IMR-90 (cell line): ENCODE measurements at regions not wholly inside any gene's neighbourhood (a gene's known extent, or its start where the extent isn't known, plus 50 kb on each side); places are given as distances from the start of the nearest gene placed in this dataset.
"Not testable (repeated sequence)": the region's sequence is repeated elsewhere in the genome, so short reads cannot be mapped to it uniquely, and the experiment has no call there.

Source experiments
- ATAC-seq: fragments of 200-7000 bp; cut with Tn5 transposase; 2 replicates; pipeline ENCODE4 v1.9.1; 2020; ENCODE audit warnings: low read depth, mild to moderate bottlenecking, moderate library complexity
- BruUV-seq: library from RNA; stranded (reverse); fragments of 400-500 nt; replicated peaks from 2 replicates; lab custom pipeline; 2021; lab: Mats Ljungman, UMichigan
- CTCF ChIA-PET: fragments of 300-600 bp; formaldehyde crosslinking; extraction: SDS; loops from one replicate; lab custom pipeline; 2021; ENCODE audit warnings: antibody characterized with exemption; lab: Yijun Ruan, JAX
- POLR2A ChIA-PET: fragments of 300-600 bp; sonication (Branson Sonifier 250); formaldehyde crosslinking; loops from one replicate; lab custom pipeline; 2022; ENCODE audit warnings: antibody characterized with exemption; ENCODE audit not compliant: unreplicated experiment; lab: Charles Lee
- DNase-seq: peaks from one replicate; pipeline ENCODE4 v3.0.0; 2013
- H2AFZ ChIP-seq: replicated peaks from 2 replicates; pipeline ENCODE3; 2013; ENCODE audit warnings: low read length, mild to moderate bottlenecking; ENCODE audit not compliant: poor library complexity
- H2AK5ac ChIP-seq: 2 replicates; pipeline ENCODE4 v1.6.1; 2013; ENCODE audit warnings: low read depth, low read length, inconsistent platforms
- H2AK9ac ChIP-seq: replicated peaks from 2 replicates; pipeline ENCODE3; 2013; ENCODE audit warnings: mild to moderate bottlenecking, low read depth, low read length, moderate library complexity; ENCODE audit not compliant: poor library complexity
- H2BK120ac ChIP-seq: 2 replicates; pipeline ENCODE4 v1.6.1; 2013; ENCODE audit warnings: low read depth, low read length, inconsistent platforms
- H2BK15ac ChIP-seq: 3 replicates; pipeline ENCODE4 v1.6.1; 2013; ENCODE audit warnings: low read depth, low read length, inconsistent platforms
- H2BK20ac ChIP-seq: 2 replicates; pipeline ENCODE4 v1.6.1; 2013; ENCODE audit warnings: low read depth, mild to moderate bottlenecking, inconsistent platforms, low read length, moderate library complexity
- H2BK5ac ChIP-seq: 2 replicates; pipeline ENCODE4 v1.6.1; 2013; ENCODE audit warnings: mild to moderate bottlenecking, low read depth, low read length, inconsistent platforms; ENCODE audit not compliant: poor library complexity, severe bottlenecking
- H3K14ac ChIP-seq: replicated peaks from 2 replicates; pipeline ENCODE4 v1.6.1; 2013; ENCODE audit warnings: low read depth, low read length, inconsistent platforms
- H3K18ac ChIP-seq: 2 replicates; pipeline ENCODE4 v1.6.1; 2013; ENCODE audit warnings: low read depth, low read length, control low read depth
- H3K23ac ChIP-seq: 2 replicates; pipeline ENCODE4 v1.6.1; 2013; ENCODE audit warnings: low read depth, low read length, inconsistent platforms
- H3K27ac ChIP-seq: 2 replicates; pipeline ENCODE4 v1.5.1; 2013; ENCODE audit warnings: mild to moderate bottlenecking, control low read depth, low read length; ENCODE audit not compliant: insufficient read depth
- H3K27me3 ChIP-seq: 2 replicates; pipeline ENCODE4 v1.6.1; 2013; ENCODE audit warnings: low read length; ENCODE audit not compliant: control insufficient read depth, insufficient read depth
- H3K36me3 ChIP-seq: 2 replicates; pipeline ENCODE4 v1.6.1; 2013; ENCODE audit warnings: low read length, mixed read lengths; ENCODE audit not compliant: control insufficient read depth, insufficient read depth
- H3K4ac ChIP-seq: 2 replicates; pipeline ENCODE4 v1.6.1; 2013; ENCODE audit warnings: low read depth, low read length, inconsistent platforms
- H3K4me1 ChIP-seq: 2 replicates; pipeline ENCODE4 v1.6.1; 2013; ENCODE audit warnings: low read length, mixed read lengths; ENCODE audit not compliant: control insufficient read depth, insufficient read depth
- H3K4me2 ChIP-seq: 2 replicates; pipeline ENCODE4 v1.6.1; 2013; ENCODE audit warnings: low read depth, mild to moderate bottlenecking, control low read depth, low read length, moderate library complexity
- H3K4me3 ChIP-seq: 2 replicates; pipeline ENCODE4 v1.5.1; 2013; ENCODE audit warnings: low read depth, mild to moderate bottlenecking, control low read depth, low read length, moderate library complexity; ENCODE audit not compliant: insufficient read depth
- H3K56ac ChIP-seq: 2 replicates; pipeline ENCODE4 v1.6.1; 2013; ENCODE audit warnings: low read length, inconsistent platforms; ENCODE audit not compliant: insufficient read depth; ENCODE audit errors: extremely low read depth
- H3K79me1 ChIP-seq, 2 experiments: 2 replicates each; pipeline ENCODE4 v1.6.1; 2013; ENCODE audit warnings: low read length in 2 of 2, inconsistent platforms in 1 of 2, low read depth in 1 of 2
- H3K9ac ChIP-seq: 2 replicates; pipeline ENCODE4 v1.6.1; 2013; ENCODE audit warnings: low read depth, low read length, control low read depth
- H3K9me1 ChIP-seq: 2 replicates; pipeline ENCODE4 v1.6.1; 2013; ENCODE audit warnings: low read length, inconsistent platforms; ENCODE audit not compliant: insufficient read depth
- H3K9me3 ChIP-seq: 2 replicates; pipeline ENCODE4 v1.6.1; 2013; ENCODE audit warnings: low read length; ENCODE audit not compliant: control insufficient read depth, insufficient read depth
- H4K20me1 ChIP-seq: 2 replicates; pipeline ENCODE4 v1.6.1; 2013; ENCODE audit warnings: low read length, inconsistent platforms; ENCODE audit not compliant: insufficient read depth
- H4K5ac ChIP-seq: 2 replicates; pipeline ENCODE4 v1.6.1; 2013; ENCODE audit warnings: mild to moderate bottlenecking, low read depth, low read length, control low read depth
- H4K8ac ChIP-seq, 2 experiments: 2 replicates each; pipeline ENCODE4 v1.6.1; 2013; ENCODE audit warnings: low read depth in 2 of 2, low read length in 2 of 2, control low read depth in 1 of 2, inconsistent platforms in 1 of 2
- H4K91ac ChIP-seq: 2 replicates; pipeline ENCODE4 v1.6.1; 2013; ENCODE audit warnings: low read depth, low read length, inconsistent platforms; ENCODE audit not compliant: insufficient read depth
- WGBS, 2 experiments: methylation state at CpG; one replicate each; pipeline versions ENCODE4 v1.1.5 to v1.1.7; 2013; ENCODE audit warnings: missing lambda C conversion rate in 2 of 2; ENCODE audit not compliant: insufficient read length in 1 of 2; ENCODE audit errors: extremely low coverage in 2 of 2; 5-methylcytosine and 5-hydroxymethylcytosine counted together
- dilution Hi-C: fragments of 300-500 bp; cut with HindIII; formaldehyde crosslinking; loops from one replicate; pipeline ENCODE4 v1.14.3; 2018; ENCODE audit warnings: low sequenced_read_pairs; ENCODE audit not compliant: unreplicated experiment
- in situ Hi-C: fragments of 300-500 bp; cut with MboI; formaldehyde crosslinking; loops from 3 replicates; pipeline ENCODE4 v1.14.3; 2019; ENCODE audit warnings: low sequenced_read_pairs, inconsistent platforms, mixed read lengths
- intact Hi-C: fragments of 100-400 bp; cut with micrococcal nuclease; formaldehyde crosslinking; loops from 2 replicates; pipeline ENCODE4 v1.10.0; 2022

- not testable (repeated sequence) for H2AK9ac ChIP-seq, H2AFZ ChIP-seq
Measured at GRCh38 chr5:99534241-99534640, 605.4 kb upstream of the CHD1 start.

GRCh38 chr5:99521666-99522065, 592.9 kb upstream of the CHD1 start:
- H3K9me3 ChIP-seq, H4K5ac ChIP-seq, H3K4me2 ChIP-seq, H3K9ac ChIP-seq, intact Hi-C loops, H3K27ac ChIP-seq, H4K91ac ChIP-seq, H3K36me3 ChIP-seq, H3K4me3 ChIP-seq, BruUV-seq, H3K27me3 ChIP-seq, DNase-seq, ATAC-seq, H3K4ac ChIP-seq, H2BK120ac ChIP-seq, H3K18ac ChIP-seq, H3K9me1 ChIP-seq, H4K20me1 ChIP-seq, H2AK5ac ChIP-seq, dilution Hi-C loops, H2AFZ ChIP-seq, H2BK20ac ChIP-seq, H3K79me1 ChIP-seq, POLR2A ChIA-PET, H2BK15ac ChIP-seq, in situ Hi-C loops, CTCF ChIA-PET, H4K8ac ChIP-seq, H3K56ac ChIP-seq, H3K14ac ChIP-seq, H3K23ac ChIP-seq, H3K4me1 ChIP-seq, H2BK5ac ChIP-seq, H2AK9ac ChIP-seq: not testable (repeated sequence)
- no CpG with 5 or more reads among the region's 1 CpG for WGBS, 2 experiments

More at GRCh38 chr5:99534241-99534640, 605.4 kb upstream of the CHD1 start:
- H3K27ac ChIP-seq, H3K4me1 ChIP-seq, H4K8ac ChIP-seq, H2AK5ac ChIP-seq, CTCF ChIA-PET, H2BK120ac ChIP-seq, H3K18ac ChIP-seq, POLR2A ChIA-PET, H3K4ac ChIP-seq, H3K4me3 ChIP-seq, ATAC-seq, dilution Hi-C loops, H3K9me3 ChIP-seq, DNase-seq, H3K23ac ChIP-seq, H3K36me3 ChIP-seq, BruUV-seq, in situ Hi-C loops, H3K27me3 ChIP-seq, H3K79me1 ChIP-seq, H4K5ac ChIP-seq, H2BK15ac ChIP-seq, intact Hi-C loops, H4K91ac ChIP-seq, H3K56ac ChIP-seq, H2BK20ac ChIP-seq, H3K4me2 ChIP-seq, H3K9ac ChIP-seq, H3K9me1 ChIP-seq, H3K14ac ChIP-seq, H2BK5ac ChIP-seq, H4K20me1 ChIP-seq: not testable (repeated sequence)
- WGBS, 2 experiments = no CpG with 5 or more reads among the region's 13 CpGs
